Dermis microvascular lymphatic vessel endothelial cell (primary cell): ENCODE measurements at regions not wholly inside any gene's neighbourhood (a gene's known extent, or its start where the extent isn't known, plus 50 kb on each side); places are given as distances from the start of the nearest gene placed in this dataset.
A peak's percentile ranks its signal among the peaks of the same experiment; 100 is the strongest.
"Not testable (repeated sequence)": the region's sequence is repeated elsewhere in the genome, so short reads cannot be mapped to it uniquely, and the experiment has no call there.

Experiments used
- DNase-seq, 2 donors: peaks; one replicate each; pipeline versions ENCODE4 v3.0.0 to v3.0.0-alpha.2; 2010; ENCODE audit warnings: low read depth in 2 of 2

GRCh38 chr13:111411919-111412650 is 91.6 kb downstream of the TEX29 start:
- DNase-seq: no peak

DNA sequence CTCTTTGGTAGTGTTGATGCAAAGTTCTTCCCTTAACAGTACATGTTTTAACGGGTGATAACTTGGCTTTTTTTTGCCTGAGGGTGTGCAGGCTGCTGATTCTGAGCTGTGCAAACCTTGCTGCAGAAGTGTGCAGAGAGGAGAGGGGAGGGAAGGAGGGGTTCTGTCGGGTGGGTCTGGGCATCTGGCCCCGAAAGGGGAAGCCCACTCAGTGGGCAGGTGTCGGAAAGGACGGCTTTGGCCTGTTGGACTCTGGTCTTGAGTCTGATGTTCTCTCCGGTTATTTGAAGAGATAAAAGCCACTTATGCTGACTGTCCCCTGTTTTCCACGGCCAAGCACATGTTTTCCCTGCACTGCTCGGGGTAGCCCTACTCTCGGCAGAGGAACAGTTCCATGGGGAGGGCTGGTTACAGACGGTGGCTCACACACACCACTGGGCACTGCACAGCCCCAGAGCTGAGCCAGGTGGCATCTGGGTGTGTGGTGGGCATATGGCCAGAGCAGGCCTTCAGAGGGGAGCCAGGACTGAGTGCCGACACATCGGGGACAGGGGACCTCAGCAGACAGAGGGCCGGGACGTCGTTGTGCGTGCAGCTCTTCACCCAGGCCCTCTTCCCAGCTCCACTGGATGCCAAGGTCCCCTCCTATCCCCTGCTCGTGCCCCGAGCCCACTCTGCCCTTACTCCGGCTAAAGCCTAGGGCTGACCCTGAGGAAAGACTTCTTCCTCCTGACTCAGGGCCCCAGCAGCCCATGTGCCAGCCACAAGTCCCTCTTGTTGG is 93.2 kb downstream of the TEX29 start:
- DNase-seq: no peak

DNA sequence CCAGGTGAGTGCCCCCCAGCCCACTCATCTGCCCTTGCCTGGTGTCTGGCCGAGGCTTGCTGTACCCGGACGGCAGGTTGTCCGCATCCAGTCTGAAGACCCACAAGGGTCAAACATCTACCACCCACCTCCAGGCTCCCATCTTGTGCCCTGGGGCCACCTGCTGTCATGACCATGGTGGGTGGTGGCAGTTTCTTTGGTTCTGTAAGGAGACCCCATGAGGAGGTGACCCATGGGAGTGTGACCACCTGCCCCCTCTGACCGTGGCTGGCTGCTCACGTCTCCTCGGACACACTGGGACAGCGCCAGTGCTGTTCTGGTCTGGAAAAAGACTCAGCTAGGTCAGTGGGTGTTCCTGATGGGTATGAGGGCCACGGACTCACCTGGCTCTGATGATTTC is 93.9 kb downstream of the TEX29 start:
- no peak for DNase-seq

DNA sequence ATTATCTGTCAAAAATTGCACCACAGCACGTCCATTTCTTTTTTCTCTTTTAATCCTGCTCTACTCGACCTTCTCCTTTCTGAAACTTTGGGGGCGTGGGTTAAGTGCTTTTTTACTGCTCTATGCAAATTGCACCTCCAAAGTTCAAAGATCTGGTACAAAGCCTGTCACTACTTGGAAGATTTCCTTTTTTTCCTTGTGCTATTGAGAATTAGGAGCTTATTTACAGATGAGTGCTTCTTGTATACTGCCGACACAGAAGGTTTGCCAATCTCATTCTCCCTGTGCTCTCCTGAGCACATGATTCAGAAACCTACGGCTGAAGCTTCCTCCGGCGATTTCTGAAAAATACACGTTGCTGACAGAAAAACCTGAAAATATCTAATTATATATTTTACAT is 94.8 kb downstream of the TEX29 start:
- DNase-seq: no peak

DNA sequence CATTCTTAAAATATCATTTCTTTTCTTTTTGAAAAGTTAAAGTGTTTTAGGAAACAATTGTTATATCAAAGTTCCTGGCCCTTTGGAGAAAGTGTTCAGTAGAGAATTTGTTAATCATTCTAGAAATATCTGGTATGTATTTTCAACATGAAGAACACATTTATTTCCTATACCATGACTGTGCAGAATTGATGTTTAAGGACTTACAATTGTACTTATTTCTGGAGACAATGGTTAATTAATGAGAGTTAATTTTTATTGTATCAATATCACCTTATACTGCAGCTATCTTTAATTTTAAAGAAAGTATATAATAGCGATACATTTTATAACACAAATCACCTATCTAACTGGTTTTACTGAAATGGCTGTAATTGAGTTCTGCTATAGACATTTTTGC is 95.3 kb downstream of the TEX29 start:
- DNase-seq: no peak

GRCh38 chr13:111418101-111418500 is 97.7 kb downstream of the TEX29 start:
- DNase-seq: no peak

DNA sequence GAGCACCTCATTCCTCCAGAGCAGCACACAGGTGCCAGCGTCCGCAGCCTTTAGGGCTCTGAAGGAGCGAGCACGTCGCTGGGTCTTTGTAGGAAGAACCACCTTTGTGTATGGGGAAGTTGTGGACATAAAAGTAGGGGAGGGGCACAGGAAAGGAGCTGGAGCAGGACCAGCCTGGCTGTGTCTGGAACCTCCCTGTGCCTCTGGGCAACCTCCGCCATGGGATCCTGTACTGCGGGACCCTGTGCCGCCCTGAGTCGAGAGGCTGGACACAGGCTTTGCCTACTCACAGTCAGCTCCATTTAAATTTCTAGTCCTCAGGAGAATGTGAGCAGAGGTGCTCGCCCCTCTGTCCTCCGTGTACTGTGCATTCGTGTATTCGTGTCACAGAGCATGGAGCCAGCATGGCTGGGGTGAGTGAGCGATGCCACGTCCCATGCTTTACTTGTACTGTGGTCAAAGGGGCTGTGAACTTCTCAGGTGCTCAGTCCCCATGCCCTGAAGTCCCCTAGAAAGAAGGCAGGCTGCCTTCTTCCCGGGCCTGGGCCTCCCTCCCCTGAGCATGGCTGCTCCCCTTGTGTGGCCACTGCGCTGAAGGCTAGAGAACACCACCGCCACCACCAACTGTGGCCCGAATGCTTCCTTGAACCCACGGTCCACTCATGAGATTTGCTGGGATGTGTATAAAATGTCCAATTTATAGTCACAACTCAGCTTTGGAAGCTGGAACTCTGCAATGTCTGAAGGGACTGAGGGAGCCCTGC is 99.9 kb downstream of the TEX29 start:
- DNase-seq: no peak

DNA sequence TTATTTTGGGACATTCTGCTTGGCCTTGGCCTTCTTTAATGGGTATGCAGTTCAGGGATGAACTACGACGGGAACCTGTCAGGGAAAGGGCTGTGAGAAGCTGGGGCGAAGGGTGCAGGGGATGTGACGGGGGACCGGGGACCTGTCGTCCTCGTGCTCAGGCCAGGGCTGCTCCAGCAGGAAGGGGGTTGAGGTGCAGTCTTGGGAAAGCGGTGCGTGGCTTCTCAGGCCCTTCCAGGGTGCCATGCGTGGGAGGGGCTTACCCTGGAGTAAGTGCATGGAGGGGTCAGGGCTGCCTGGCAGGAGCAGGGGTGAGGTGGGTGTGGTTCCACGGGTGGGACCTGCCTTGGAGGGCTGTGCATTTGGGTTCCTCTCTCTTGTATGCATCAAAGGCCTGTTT is 100.8 kb downstream of the TEX29 start:
- DNase-seq: no peak

- DNase-seq: no peak
Observed at GRCh38 chr13:111422348-111422747, 101.9 kb downstream of the TEX29 start.

DNA sequence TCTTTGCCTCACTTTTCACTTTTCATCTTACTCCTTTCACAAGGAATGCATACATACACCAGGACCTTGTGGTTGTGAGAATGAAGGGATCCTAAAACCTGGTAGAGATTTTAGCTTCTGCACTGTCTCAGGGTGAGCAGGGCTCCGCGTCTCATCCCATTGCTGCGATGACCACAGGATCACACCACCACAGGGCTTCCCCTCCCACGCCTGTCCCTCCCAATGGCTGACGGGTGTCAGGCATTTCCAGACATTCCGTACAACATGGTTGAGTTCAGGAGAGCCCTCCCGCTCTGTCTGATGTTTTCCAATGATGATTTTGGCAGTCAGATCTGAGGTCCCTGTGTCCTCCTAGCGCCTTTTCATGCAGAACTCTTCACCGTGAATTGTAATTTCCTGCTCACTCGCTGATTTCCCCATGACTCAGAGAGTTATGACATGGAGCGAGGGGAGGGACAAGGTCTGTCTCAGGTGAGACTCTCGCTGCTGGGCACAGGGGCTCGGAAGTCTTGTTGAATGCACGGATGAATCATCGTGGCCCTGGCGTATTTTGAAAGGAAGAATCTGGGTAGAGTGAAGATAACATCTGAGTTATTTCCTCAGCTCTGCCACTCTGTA is 102.8 kb downstream of the TEX29 start:
- no peak for DNase-seq

DNA sequence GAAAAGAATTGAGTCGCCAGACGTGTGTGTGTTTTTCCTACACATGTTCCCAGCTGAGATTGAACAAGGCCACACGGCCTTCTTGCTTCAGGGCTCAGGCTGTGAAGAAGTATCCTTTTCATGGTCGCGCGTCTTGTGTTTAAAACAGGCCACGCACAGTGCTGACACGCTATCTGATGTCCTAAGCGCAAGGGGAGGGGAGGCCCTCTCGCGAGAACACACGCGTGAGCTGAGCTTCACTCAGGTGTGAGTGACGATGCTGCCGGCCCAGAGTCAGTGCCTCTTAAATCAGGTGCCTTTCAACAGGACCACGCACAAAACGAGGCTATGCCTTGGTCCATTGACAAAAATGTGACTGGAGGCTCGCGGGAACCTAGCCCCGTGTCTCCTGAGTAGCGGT is 103.7 kb downstream of the TEX29 start:
- no peak for DNase-seq

GRCh38 chr13:111425326-111425725 is 104.9 kb downstream of the TEX29 start:
- no peak for DNase-seq

DNA sequence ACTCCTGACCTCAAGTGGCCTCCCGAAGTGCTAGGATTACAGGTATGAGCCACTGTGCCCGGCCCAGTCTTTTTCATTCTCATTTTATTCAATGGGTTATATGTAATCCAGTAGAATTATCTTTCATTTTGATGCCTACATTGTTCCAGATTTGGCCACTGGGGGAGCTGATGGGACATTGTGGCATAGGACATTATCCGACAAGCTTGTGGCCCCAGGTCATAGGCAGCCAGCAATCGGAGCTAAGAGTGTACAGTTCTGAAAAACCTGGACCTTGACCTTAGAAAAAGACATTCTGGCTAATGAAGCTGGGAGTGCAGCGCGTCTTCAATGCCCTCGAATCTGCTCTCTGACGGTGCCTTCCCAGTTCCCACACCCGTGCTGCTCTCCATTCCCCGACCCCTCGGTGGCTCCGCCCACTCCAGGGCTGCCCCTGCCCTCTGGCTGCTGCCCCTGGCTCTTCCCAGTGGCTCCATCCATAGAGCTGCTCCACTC is 108.7 kb downstream of the TEX29 start:
- DNase-seq: peak; percentile 11 to 26

- no peak for DNase-seq
Observed at GRCh38 chr13:111431206-111431605, 110.8 kb downstream of the TEX29 start.

GRCh38 chr13:111434578-111435159 is 114.2 kb downstream of the TEX29 start:
- no peak for DNase-seq

DNA sequence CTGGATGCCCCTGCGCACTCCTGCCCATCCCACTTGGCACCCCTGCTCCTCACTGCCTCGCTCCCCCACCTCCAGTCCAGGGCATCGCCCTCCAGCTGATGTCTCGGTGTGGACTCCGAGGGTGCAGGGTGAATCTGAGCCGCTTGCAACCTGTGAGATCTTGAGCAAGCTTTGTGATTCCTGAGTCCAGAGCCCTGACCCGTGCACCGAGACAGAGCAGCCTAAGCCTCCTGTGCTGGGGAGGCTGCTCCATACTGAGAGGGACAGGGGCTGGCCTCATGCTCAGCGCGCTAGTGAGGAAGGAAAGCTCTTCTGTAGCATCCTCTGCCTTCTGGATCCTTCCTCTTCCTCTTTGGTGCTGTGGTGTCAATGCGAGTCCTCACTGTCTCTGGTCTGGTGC is 116.0 kb downstream of the TEX29 start:
- no peak for DNase-seq

DNA sequence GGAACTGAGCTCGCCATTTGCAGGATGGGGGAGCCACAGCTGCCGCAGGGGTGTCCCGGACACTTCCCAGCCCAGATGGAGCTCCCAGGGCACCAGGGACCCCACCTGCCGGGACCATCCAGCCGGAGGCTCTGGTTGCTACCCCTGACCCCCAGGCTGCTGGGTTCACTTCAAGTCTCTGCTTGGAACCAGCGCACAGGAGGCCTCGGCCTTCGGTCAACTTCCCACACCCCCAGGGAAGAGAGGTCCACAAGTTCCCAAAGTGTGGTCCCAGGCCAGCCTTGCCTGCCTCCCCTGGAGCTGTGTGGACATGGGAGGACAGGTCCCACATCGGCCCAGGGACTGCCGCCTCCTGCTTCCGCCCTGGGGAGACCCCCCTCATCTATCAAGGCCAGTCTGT is 117.0 kb downstream of the TEX29 start:
- DNase-seq: no peak

DNA sequence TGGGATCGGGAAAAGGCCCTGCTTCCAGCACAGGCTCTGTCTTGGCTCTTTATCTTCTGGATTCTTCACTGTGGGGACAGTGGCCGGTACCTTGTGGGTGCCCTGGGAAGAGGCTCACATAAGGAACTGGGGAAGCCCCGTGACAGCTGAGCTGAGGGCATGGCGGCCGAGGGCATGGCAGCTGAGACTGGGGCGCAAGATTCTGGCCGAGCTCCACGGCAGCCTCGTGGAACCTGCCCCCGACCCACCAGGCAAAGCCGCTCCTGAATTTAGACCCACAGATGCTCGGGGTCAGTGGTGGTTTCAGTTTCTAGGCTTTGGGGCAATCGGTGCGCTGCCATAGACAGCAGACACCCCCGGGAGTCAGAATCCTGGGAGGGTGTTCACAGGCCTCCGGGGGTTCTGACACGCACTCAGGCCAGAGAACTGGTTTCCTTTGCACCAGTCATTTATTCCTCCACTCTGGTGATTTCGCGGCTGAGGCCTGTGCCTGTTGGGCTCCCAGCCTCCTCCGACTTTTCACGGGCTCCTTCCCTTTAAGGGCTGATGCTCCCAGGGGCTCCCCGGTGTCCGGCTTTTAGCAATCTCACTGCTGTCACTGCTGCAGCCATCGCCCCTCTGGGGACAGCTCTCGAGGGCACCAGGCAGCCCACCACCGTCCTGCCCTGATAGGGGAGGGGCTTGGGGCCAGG is 117.6 kb downstream of the TEX29 start:
- DNase-seq: no peak

DNA sequence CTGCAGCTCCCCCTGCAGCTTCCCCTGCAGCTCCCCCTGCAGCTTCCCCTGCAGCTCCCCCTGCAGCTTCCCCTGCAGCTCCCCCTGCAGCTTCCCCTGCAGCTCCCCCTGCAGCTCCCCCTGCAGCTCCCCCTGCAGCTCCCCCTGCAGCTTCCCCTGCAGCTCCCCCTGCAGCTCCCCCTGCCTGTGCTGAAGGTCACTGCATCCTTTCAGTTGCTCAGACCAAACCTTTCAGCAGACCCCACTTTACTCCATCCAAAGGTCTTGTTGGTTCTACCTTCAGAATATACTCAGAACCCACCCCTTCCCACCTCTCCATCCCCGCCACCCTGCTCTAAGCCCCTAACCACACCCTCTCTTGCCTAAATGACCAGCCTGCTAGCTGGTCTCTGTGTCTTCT is 120.0 kb downstream of the TEX29 start:
- not testable (repeated sequence) for DNase-seq

DNA sequence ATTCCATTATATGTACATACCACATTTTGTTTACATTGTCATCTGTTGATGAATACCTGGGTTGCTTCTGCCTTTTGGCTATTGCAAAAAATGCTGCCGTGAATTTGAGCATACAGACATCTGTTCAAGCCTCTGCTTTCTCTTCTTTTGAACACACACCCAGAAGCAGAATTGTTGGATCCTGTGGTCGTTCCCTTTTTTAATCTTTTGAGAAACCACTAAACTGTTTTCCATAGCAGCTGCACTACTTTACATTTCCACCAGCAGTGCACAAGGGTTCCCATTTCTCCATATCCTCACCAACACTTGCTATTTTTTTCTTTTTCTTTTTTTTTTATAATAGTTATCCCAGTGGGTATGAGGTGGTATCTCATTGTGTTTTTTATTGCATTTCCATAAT is 123.5 kb downstream of the TEX29 start:
- no peak for DNase-seq

GRCh38 chr13:111448504-111448903 is 128.1 kb downstream of the TEX29 start:
- DNase-seq: no peak
